ENCODE measurements at regions not wholly inside any gene's neighbourhood (a gene's known extent, or its start where the extent isn't known, plus 50 kb on each side); places are given as distances from the start of the nearest gene placed in this dataset.

GRCh38 chr2:129144082-129144791 lies 825.6 kb upstream of the HS6ST1 start:
- no peak overlapping the region for H3K4me2 ChIP-seq (ENCODE audit: insufficient read depth, low read length)
- intact Hi-C loops (cut with micrococcal nuclease) (no loop called here), dilution Hi-C loops (cut with MboI; ENCODE audit: extremely low pct_ligation_motif_present, low sequenced_read_pairs) (no loop called here)
- CTCF ChIA-PET = no interaction called here
- DNase-seq (ENCODE audit: low read depth, low spot score) (no peak), FAIRE-seq (no peak)
- POLR2A ChIA-PET = no interaction called here
- no peaks in the 10 kb centered on the region for H3K27me3 ChIP-seq (ENCODE audit: control insufficient read depth in 2 of 2, insufficient read depth in 2 of 2, low read length in 2 of 2)
- no peak overlapping the region for H2AFZ ChIP-seq (ENCODE audit: low read depth, low read length)
- no peak overlapping the region for H3K9ac ChIP-seq (replicated peaks; ENCODE audit: extremely low read depth, insufficient read depth, low read length)
- H3K36me3 ChIP-seq (ENCODE audit: control insufficient read depth in 2 of 2, extremely low read depth in 1 of 2, insufficient read depth in 2 of 2, low read length in 2 of 2) = no peaks in the 10 kb centered on the region
- BruUV-seq (replicated peaks) = no TSS peak
- H3K9me1 ChIP-seq (replicated peaks; ENCODE audit: control insufficient read depth, extremely low read depth, insufficient read depth, low read length) = no peaks in the 10 kb centered on the region
- H3K4me1 ChIP-seq (ENCODE audit: control insufficient read depth, extremely low read depth, insufficient read depth, low read length) = no peaks in the 10 kb centered on the region
- H3K79me2 ChIP-seq (ENCODE audit: control insufficient read depth, insufficient read depth, low read length) = no peaks in the 10 kb centered on the region
- H3K4me3 ChIP-seq (replicated peaks in 1 of 3; ENCODE audit: insufficient read depth in 1 of 3, low read depth in 1 of 3, low read length in 3 of 3) = no peak overlapping the region
- H4K20me1 ChIP-seq (replicated peaks; ENCODE audit: control insufficient read depth, extremely low read depth, insufficient read depth, low read length) = no peaks in the 10 kb centered on the region
- TF ChIP-seq POLR2AphosphoS5 (IDR thresholded peaks at IDR 0.05; ENCODE audit: insufficient read depth, low read depth, low read length) (no peak), POLR2A (IDR thresholded peaks at IDR 0.05; ENCODE audit: low read depth, low read length) (no peak), MYC (IDR thresholded peaks at IDR 0.05; ENCODE audit: low read depth, low read length) (no peak), GATA2 (IDR thresholded peaks at IDR 0.05; ENCODE audit: insufficient read depth, insufficient read length, low read depth, low read length) (no peak), MAX (IDR thresholded peaks at IDR 0.05; ENCODE audit: insufficient read depth, insufficient read length) (no peak), FOS (IDR thresholded peaks at IDR 0.05; ENCODE audit: borderline replicate concordance, insufficient read depth, low read length) (no peak), EZH2 (IDR thresholded peaks at IDR 0.05; ENCODE audit: borderline replicate concordance, low read depth, low read length, severe bottlenecking) (no peak), CTCF (IDR thresholded peaks at IDR 0.05; ENCODE audit: extremely low read depth in 1 of 2, insufficient read depth in 1 of 2, low read depth in 1 of 2, low read length in 2 of 2) (no peak), JUN (IDR thresholded peaks at IDR 0.05; ENCODE audit: borderline replicate concordance, insufficient read depth, insufficient read length, low read depth) (no peak)
- peaks cover 3% of the 10 kb centered on the region for H3K9me3 ChIP-seq (replicated peaks; ENCODE audit: control insufficient read depth, insufficient read depth, low read length)
- no peak overlapping the region for H3K27ac ChIP-seq (ENCODE audit: insufficient read depth, low read depth, low read length)
